Activated naive CD8-positive, alpha-beta T cell treated with anti-CD3 and anti-CD28 coated beads, Interleukin-2, amount 50 U/mL, for 24 hours (primary cell): ENCODE measurements at regions not wholly inside any gene's neighbourhood (a gene's known extent, or its start where the extent isn't known, plus 50 kb on each side); places are given as distances from the start of the nearest gene placed in this dataset.
"Not testable (repeated sequence)": the region's sequence is repeated elsewhere in the genome, so short reads cannot be mapped to it uniquely, and the experiment has no call there.

Experiments used
- ATAC-seq: fragments of 150-1000 bp; cut with Tn5 transposase; one replicate; pipeline ENCODE4 v1.10.0; 2021
- DNase-seq: peaks from one replicate; pipeline ENCODE4 v3.0.0; 2021
- H3K27ac Mint-ChIP-seq: one replicate; pipeline ENCODE4 v1.8.0; 2021; ENCODE audit warnings: mild to moderate bottlenecking, mixed read lengths
- H3K27me3 Mint-ChIP-seq: one replicate; pipeline ENCODE4 v1.8.0; 2021; ENCODE audit warnings: mixed read lengths
- H3K36me3 Mint-ChIP-seq: one replicate; pipeline ENCODE4 v1.8.0; 2021; ENCODE audit warnings: low read depth, mixed read lengths
- H3K4me1 Mint-ChIP-seq: one replicate; pipeline ENCODE4 v1.8.0; 2021; ENCODE audit warnings: mixed read lengths
- H3K4me3 Mint-ChIP-seq: one replicate; pipeline ENCODE4 v1.8.0; 2021; ENCODE audit warnings: mild to moderate bottlenecking, moderate library complexity, mixed read lengths
- H3K9me3 Mint-ChIP-seq: one replicate; pipeline ENCODE4 v1.8.0; 2021; ENCODE audit warnings: mixed read lengths

DNA sequence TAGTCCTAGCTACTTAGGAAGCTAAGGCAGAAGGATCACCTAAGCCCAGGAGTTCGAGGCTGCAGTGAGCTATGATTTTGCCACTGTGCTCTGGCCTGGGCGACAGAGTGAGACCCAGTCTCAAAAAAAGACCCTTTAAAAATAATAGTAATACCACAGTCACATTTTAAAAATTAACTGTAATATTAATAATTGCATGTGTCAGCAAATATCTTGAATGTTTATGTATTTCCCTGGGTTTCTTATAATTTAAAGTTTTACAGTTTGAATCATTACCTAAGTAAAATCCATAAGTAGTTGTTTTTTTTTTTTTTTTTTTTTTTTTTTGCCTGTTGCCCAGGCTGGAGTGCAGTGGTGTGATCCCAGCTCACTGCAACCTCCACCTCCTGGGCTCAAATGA lies 69.2 kb downstream of the LYZL2 start:
- no peak for DNase-seq
- Mint-ChIP-seq H3K27ac (no peak overlapping the region), H3K4me3 (no peak overlapping the region), H3K27me3 (no peaks in the 10 kb centered on the region), H3K36me3 (no peaks in the 10 kb centered on the region), H3K9me3 (no peaks in the 10 kb centered on the region), H3K4me1 (no peaks in the 10 kb centered on the region)
- ATAC-seq: no peak

DNA sequence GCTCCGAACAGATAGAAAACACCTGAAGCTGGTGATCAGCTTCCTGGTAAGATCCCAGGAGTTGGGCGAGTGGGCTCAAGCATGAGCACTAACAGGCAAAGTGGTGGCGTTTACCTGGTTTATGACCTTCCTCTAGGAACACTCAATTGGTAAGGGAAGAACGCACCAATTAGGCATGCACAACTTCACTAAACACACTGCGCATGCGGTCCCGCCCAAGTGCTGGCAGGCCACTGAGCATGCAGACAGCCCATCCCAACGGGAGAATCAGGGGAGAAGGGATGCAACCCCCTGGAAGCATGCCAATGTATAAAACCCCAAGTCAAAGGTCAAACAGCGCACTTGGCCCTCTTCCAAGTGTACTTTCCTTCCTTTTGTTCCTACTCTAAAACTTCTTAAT lies 70.4 kb downstream of the LYZL2 start:
- ATAC-seq (no peak), DNase-seq (no peak)
- Mint-ChIP-seq H3K27ac (no peak overlapping the region), H3K36me3 (no peaks in the 10 kb centered on the region), H3K4me3 (no peak overlapping the region), H3K9me3 (no peaks in the 10 kb centered on the region), H3K27me3 (no peaks in the 10 kb centered on the region), H3K4me1 (peaks cover 4% of the 10 kb centered on the region)

DNA sequence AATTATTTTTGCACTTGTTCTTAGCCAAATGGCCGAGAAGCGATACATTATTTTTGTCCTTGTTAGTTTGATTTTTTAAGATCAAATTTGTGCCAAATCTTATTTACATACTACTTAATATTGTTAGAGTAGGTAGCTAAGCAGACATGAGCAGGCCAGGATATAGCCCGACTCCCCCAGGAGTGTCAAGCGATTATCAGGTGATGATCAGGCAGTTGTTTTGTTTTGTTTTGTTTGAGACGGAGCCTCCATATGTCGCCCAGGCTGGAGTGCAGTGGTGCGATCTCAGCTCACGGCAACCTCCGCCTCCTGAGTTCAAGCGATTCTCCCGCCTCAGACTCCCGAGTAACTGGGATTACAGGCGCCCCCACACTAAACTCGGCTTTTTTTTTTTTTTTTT lies 71.1 kb downstream of the LYZL2 start:
- Mint-ChIP-seq H3K36me3 (no peaks in the 10 kb centered on the region), H3K27ac (no peak overlapping the region), H3K27me3 (no peaks in the 10 kb centered on the region), H3K9me3 (no peaks in the 10 kb centered on the region), H3K4me1 (peaks cover 7% of the 10 kb centered on the region), H3K4me3 (no peak overlapping the region)
- no peak for ATAC-seq
- DNase-seq: no peak

DNA sequence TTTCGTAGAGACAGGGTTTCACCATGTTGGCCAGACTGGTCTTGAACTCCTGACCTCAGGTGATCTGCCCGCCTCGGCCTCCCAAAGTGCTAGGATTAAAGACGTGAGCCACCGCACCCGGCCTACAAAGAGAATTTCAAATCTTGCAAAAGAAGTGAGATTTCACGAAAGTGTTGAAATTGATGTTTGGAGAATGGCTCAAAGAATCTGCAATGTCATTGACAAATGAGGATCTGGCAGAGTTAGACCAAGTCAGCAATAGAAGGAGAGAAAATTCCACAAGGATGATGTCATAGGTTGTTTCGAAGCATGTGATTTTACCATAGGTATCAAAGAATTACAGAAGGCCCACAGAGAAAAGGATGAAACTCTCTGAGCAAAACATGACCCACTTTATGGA lies 71.7 kb downstream of the LYZL2 start:
- Mint-ChIP-seq H3K27me3 (no peaks in the 10 kb centered on the region), H3K9me3 (no peaks in the 10 kb centered on the region)

DNA sequence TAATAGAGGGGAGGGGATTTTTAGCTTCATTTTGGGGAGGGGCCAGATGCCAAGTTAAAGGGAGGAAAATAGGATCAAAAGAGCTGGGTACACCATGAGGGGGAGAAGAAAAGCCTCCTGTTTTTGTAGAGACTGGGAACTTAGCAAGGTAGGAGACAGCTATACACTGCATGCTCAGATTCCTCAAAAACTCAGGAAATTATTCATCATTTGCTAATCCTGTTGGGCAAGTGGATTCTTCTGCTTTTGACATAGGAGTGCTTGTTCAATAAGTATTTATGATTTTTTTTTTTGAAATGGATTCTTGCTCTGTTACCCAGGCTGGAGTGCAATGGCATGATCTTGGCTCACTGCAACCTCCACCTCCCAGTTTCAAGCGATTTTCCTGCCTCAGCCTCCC lies 73.4 kb downstream of the LYZL2 start:
- Mint-ChIP-seq H3K9me3 (no peaks in the 10 kb centered on the region), H3K36me3 (no peaks in the 10 kb centered on the region), H3K4me1 (peaks cover 7% of the 10 kb centered on the region), H3K4me3 (no peak overlapping the region), H3K27ac (no peak overlapping the region), H3K27me3 (no peaks in the 10 kb centered on the region)
- DNase-seq (no peak), ATAC-seq (no peak)

More for the DNA sequence above, 71.7 kb downstream of the LYZL2 start:
- no peak overlapping the region for H3K27ac Mint-ChIP-seq
- peaks cover 7% of the 10 kb centered on the region for H3K4me1 Mint-ChIP-seq
- no peak for ATAC-seq
- no peak for DNase-seq
- H3K36me3 Mint-ChIP-seq: no peaks in the 10 kb centered on the region
- no peak overlapping the region for H3K4me3 Mint-ChIP-seq

DNA sequence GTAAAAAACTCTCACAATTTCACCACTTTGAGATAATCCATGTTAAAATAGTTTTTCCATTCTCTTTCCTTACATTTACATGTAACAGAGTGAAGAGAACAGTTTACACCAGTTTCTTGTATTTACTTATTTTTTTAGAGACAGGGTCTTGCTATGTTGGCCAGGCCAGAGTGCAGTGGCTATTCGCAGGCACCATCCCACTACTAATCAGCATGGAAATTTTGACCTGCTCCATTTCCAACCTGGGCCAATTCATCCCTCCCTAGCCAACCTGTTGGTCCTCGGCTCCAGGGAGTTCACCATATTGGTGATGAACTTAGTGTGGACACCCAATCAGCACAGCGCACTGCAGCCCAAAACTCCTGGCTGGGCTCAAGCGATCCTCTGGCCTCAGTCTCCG lies 74.1 kb downstream of the LYZL2 start:
- Mint-ChIP-seq H3K27ac (no peak overlapping the region), H3K36me3 (no peaks in the 10 kb centered on the region), H3K27me3 (no peaks in the 10 kb centered on the region), H3K9me3 (no peaks in the 10 kb centered on the region), H3K4me3 (no peak overlapping the region), H3K4me1 (peaks cover 7% of the 10 kb centered on the region)
- no peak for DNase-seq
- no peak for ATAC-seq

DNA sequence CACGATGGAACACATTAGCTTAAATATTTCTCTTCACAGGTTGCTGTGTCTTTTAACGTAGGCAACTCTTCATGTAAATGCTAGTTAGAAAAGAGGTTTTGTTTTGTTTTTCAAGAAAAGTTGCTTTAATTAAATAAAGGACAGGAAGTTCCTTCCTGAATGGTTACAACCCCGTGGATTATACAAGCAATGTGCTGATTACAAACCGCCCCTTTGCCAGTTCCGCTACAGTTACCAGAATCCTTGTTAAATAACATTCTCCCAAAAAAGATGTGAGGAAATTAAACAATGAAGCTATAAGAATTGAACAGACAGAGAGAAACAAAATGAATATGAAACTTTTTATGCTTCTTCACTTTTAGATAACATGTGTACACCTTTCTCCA lies 75.1 kb downstream of the LYZL2 start:
- H3K27ac Mint-ChIP-seq: no peak overlapping the region
- no peaks in the 10 kb centered on the region for H3K36me3 Mint-ChIP-seq
- H3K4me3 Mint-ChIP-seq: no peak overlapping the region
- ATAC-seq (no peak), DNase-seq (no peak)
- H3K9me3 Mint-ChIP-seq: no peaks in the 10 kb centered on the region
- H3K4me1 Mint-ChIP-seq: peaks cover 7% of the 10 kb centered on the region
- H3K27me3 Mint-ChIP-seq: no peaks in the 10 kb centered on the region

DNA sequence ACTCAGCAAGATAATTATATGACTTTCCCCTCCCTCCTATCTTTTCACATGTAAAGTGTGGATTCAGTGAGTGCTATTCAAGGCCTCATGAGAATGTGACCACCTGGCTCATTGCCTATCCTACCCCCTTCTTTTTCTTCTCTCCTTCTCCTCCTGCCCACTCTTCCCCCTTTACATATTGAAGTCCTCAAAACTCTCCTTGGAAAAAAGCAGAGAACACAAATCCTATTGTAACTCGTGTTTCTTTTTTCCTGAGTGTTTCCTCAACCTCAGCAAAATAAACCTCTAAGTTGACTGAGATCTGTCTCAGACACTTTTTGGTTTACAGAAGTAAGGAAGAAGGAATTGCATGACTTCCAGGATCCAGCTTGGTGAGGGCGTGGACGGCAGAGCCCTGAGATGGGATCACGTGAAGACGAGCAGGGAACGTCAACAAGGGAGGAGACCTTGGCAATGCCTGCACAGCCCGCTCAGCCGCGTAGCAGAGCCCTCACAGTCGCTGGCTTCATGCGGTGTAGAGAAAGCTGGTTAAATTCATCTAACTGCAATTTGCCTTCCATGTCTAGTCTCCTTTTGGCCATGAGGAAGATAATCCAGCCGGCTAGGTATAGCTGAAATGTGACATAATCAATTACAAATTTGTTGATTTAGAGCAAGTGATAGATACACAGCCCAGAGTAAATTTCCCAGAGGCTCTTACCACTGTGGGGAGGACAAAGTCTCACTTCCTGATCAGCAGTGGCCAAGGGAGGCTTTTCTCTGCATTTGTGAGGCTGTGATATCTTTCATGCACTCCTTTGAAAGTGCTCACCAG lies 75.7 kb downstream of the LYZL2 start:
- H3K4me1 Mint-ChIP-seq: peaks cover 7% of the 10 kb centered on the region
- no peaks in the 10 kb centered on the region for H3K27me3 Mint-ChIP-seq
- ATAC-seq (no peak), DNase-seq (no peak)
- H3K4me3 Mint-ChIP-seq: no peak overlapping the region
- no peak overlapping the region for H3K27ac Mint-ChIP-seq
- H3K9me3 Mint-ChIP-seq: no peaks in the 10 kb centered on the region
- no peaks in the 10 kb centered on the region for H3K36me3 Mint-ChIP-seq

DNA sequence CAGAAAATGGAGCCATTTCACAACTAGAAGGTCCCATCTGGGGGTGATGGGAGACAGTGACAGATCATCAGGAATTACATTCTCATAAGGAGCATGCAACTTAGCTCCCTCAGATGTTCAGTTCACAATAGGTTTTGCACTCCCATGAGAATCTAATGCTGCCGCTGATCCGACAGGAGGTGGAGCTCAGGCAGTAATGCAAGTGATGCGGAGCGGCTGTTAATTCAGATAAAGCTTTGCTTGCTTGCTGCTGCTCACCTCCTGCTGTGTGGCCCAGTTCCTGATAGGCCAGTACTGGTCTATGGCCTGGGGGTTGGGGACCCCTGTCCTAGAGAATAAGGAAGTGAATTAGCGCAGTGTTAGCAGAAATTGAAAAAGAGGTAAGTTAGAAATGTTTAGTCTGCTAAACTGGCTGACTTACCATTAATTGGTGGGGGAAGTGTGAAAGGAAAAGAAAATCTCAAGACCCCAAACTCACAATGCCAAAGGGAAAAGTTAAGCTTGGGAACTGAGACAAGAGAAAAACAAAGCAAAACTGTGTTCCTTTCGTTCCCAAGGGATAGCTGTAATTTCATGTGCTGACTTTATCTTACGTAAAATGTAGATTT lies 76.4 kb downstream of the LYZL2 start:
- ATAC-seq: no peak
- no peaks in the 10 kb centered on the region for H3K27me3 Mint-ChIP-seq
- DNase-seq: no peak
- no peaks in the 10 kb centered on the region for H3K36me3 Mint-ChIP-seq
- peaks cover 7% of the 10 kb centered on the region for H3K4me1 Mint-ChIP-seq
- H3K4me3 Mint-ChIP-seq: no peak overlapping the region
- H3K27ac Mint-ChIP-seq: no peak overlapping the region
- H3K9me3 Mint-ChIP-seq: no peaks in the 10 kb centered on the region

DNA sequence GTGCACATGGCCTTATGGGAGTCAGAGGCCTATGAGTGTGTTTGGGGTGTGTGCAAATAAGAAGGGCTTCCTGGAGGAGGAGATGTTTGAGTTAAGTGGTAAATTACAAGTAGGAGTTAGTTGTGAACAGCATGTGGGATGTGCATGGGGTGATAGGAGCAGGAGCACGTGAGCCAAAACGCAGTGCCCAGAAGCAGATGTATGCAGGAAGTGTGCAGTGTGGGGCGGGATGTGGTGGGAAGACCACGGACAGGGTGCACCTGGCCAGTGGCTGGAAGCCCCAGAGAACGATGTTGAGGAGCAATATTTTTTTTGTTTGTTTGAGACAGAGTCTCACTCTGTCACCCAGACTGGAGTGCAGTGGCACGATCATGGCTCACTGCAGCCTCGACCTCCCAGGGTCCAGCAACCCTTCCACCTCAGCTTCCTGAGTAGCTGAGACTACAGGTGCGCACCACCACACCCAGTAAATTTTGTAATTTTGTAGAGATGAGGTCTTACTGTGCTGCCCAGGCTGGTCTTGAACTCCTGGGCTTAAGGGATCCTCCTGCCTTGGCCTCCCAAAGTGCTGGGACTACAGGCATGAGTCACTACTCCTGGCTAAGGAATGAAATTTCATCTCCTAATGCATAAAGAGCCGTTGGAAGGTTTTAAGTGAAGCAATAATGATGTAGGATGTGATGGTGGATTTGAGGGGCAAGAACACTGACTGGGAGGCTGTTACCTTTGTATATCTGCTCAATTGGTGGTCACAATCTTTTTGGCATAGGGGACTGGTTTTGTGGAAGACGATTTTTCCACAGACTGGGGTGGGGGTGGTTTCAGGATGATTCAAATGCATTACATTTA lies 78.4 kb downstream of the LYZL2 start:
- no peaks in the 10 kb centered on the region for H3K36me3 Mint-ChIP-seq
- no peak overlapping the region for H3K4me3 Mint-ChIP-seq
- no peak overlapping the region for H3K27ac Mint-ChIP-seq
- H3K27me3 Mint-ChIP-seq: no peaks in the 10 kb centered on the region
- no peaks in the 10 kb centered on the region for H3K9me3 Mint-ChIP-seq
- ATAC-seq (no peak), DNase-seq (no peak)
- H3K4me1 Mint-ChIP-seq: peaks cover 7% of the 10 kb centered on the region

DNA sequence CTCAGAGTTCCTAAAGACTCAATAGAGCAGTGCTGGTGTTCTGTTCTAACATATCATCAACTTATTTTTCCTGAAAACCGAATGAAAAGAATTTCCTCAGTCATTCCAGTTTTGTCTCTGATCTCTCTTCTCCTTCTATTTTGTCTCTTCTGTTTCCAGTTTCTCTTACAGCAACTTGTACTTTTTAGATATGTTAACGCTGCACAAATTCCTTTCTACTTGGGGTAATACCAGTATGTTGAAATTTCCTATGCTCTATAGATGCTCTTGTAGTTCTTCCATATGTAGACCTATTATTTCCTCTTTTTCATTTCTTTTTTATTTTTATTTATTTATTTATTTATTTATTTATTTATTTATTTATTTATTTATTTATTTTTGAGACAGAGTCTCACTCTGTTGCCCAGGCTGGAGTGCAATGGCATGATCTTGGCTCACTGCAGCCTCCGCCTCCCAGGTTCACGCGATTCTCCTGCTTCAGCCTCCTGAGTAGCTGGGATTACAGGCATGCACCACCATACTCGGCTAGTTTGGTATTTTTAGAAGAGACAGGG lies 80.3 kb downstream of the LYZL2 start:
- H3K27me3 Mint-ChIP-seq: not testable (repeated sequence)

DNA sequence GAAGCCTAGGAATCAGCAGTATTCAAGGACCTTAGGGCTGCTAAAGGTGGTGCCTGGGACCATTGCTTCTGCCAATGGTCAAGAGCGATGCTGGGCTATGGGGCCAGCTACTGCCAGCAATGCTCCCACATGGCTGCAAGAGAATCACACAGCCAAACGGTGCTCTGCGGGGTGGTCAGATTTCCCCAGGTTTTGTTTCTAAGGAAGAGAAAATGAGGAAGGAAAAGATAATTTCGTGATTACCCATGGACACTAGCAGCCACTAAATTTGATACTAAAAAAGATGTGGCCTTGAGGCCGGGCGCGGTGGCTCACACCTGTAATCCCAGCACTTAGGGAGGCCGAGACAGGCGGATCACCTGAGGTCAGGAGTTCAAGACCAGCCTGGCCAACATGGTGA lies 83.0 kb downstream of the LYZL2 start:
- no peaks in the 10 kb centered on the region for H3K27me3 Mint-ChIP-seq
- DNase-seq (no peak), ATAC-seq (no peak)
- H3K9me3 Mint-ChIP-seq: no peaks in the 10 kb centered on the region
- H3K4me3 Mint-ChIP-seq: no peak overlapping the region
- H3K4me1 Mint-ChIP-seq: peaks cover 14% of the 10 kb centered on the region
- H3K27ac Mint-ChIP-seq: no peak overlapping the region
- H3K36me3 Mint-ChIP-seq: no peaks in the 10 kb centered on the region

More for the DNA sequence above, 80.3 kb downstream of the LYZL2 start:
- not testable (repeated sequence) for H3K9me3 Mint-ChIP-seq, H3K4me1 Mint-ChIP-seq, ATAC-seq, H3K4me3 Mint-ChIP-seq, H3K36me3 Mint-ChIP-seq, H3K27ac Mint-ChIP-seq, DNase-seq

DNA sequence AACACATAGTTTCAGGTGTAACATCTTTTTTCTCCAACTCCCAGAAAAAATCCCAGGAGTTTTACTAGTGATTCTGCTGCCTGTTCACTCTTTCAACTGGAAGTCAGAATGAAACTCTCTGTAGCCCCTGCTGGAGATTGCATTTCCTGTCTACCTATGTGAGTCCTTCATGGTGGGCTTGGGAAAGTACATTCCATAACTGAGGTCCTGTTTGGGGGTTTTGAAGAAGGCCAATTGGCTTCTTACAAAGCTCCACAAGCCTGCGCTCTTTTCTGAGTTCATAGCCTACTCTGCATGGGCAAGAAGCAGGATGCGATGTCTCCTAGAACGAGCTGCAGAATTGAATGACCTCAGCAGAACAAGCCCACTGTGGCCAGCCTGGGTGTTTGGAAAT lies 86.7 kb downstream of the LYZL2 start:
- no peak overlapping the region for H3K4me3 Mint-ChIP-seq
- no peaks in the 10 kb centered on the region for H3K9me3 Mint-ChIP-seq
- no peaks in the 10 kb centered on the region for H3K36me3 Mint-ChIP-seq
- H3K4me1 Mint-ChIP-seq: peaks cover 19% of the 10 kb centered on the region
- ATAC-seq (peak; percentile 40), DNase-seq (no peak)
- peak overlapping the region; percentile 47 for H3K27ac Mint-ChIP-seq
- no peaks in the 10 kb centered on the region for H3K27me3 Mint-ChIP-seq

DNA sequence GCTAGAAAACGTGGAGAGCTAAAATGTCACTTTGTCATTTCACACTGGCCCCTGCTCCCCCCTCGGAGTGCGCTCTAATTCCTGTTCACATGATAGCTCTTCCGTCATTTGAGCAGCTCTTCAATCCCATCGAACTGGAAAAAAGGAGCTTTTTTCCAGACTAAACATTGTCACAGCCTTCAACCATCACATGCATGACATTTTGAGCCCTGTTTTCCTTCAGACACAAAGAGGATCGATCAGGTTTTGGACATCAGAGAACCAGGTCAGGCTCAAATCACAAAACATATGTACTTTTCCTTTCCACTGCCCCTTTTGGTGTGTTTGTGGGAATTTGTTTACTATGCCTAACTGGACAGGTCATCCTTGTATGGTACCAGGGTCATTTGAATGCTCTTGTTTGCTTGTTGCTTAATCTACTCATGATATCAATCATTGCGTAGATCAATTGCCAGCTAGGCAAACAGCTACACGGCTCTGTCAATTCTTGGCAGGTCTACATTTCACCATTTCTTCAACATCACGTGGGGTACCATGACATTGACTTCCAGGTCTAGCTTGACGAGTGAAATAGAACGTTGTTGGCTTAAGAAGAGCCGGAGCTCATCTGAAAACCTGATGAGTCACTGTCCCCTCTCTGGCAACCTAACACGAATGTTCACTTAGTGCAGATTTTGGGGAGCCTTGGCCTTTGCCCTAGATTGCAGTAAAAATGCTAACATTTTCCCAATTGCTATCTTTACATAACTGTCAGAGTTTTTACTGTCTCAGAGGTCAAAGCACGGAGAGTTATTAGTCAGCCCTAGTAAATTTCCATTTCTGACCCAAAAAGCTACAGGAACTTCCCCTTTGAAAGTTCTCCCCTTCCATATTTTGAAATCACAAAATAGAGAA lies 87.3 kb downstream of the LYZL2 start:
- H3K27me3 Mint-ChIP-seq: no peaks in the 10 kb centered on the region
- DNase-seq (no peak), ATAC-seq (peak; percentile 57)
- H3K36me3 Mint-ChIP-seq: no peaks in the 10 kb centered on the region
- no peaks in the 10 kb centered on the region for H3K9me3 Mint-ChIP-seq
- peak overlapping the region; percentile 65 for H3K27ac Mint-ChIP-seq
- no peak overlapping the region for H3K4me3 Mint-ChIP-seq
- peaks cover 19% of the 10 kb centered on the region for H3K4me1 Mint-ChIP-seq
